IMR-90 (cell line): ENCODE measurements at regions not wholly inside any gene's neighbourhood (a gene's known extent, or its start where the extent isn't known, plus 50 kb on each side); places are given as distances from the start of the nearest gene placed in this dataset.

ENCODE experiments used
- ATAC-seq: fragments of 200-7000 bp; cut with Tn5 transposase; 2 replicates; pipeline ENCODE4 v1.9.1; 2020; ENCODE audit warnings: low read depth, mild to moderate bottlenecking, moderate library complexity
- BruUV-seq: library from RNA; stranded (reverse); fragments of 400-500 nt; replicated peaks from 2 replicates; lab custom pipeline; 2021; lab: Mats Ljungman, UMichigan
- CTCF ChIA-PET: fragments of 300-600 bp; formaldehyde crosslinking; extraction: SDS; loops from one replicate; lab custom pipeline; 2021; ENCODE audit warnings: antibody characterized with exemption; lab: Yijun Ruan, JAX
- POLR2A ChIA-PET: fragments of 300-600 bp; sonication (Branson Sonifier 250); formaldehyde crosslinking; loops from one replicate; lab custom pipeline; 2022; ENCODE audit warnings: antibody characterized with exemption; ENCODE audit not compliant: unreplicated experiment; lab: Charles Lee
- DNase-seq: peaks from one replicate; pipeline ENCODE4 v3.0.0; 2013
- H2AFZ ChIP-seq: replicated peaks from 2 replicates; pipeline ENCODE3; 2013; ENCODE audit warnings: low read length, mild to moderate bottlenecking; ENCODE audit not compliant: poor library complexity
- H2AK5ac ChIP-seq: 2 replicates; pipeline ENCODE4 v1.6.1; 2013; ENCODE audit warnings: low read depth, low read length, inconsistent platforms
- H2AK9ac ChIP-seq: replicated peaks from 2 replicates; pipeline ENCODE3; 2013; ENCODE audit warnings: mild to moderate bottlenecking, low read depth, low read length, moderate library complexity; ENCODE audit not compliant: poor library complexity
- H2BK120ac ChIP-seq: 2 replicates; pipeline ENCODE4 v1.6.1; 2013; ENCODE audit warnings: low read depth, low read length, inconsistent platforms
- H2BK15ac ChIP-seq: 3 replicates; pipeline ENCODE4 v1.6.1; 2013; ENCODE audit warnings: low read depth, low read length, inconsistent platforms
- H2BK20ac ChIP-seq: 2 replicates; pipeline ENCODE4 v1.6.1; 2013; ENCODE audit warnings: low read depth, mild to moderate bottlenecking, inconsistent platforms, low read length, moderate library complexity
- H2BK5ac ChIP-seq: 2 replicates; pipeline ENCODE4 v1.6.1; 2013; ENCODE audit warnings: mild to moderate bottlenecking, low read depth, low read length, inconsistent platforms; ENCODE audit not compliant: poor library complexity, severe bottlenecking
- H3K14ac ChIP-seq: replicated peaks from 2 replicates; pipeline ENCODE4 v1.6.1; 2013; ENCODE audit warnings: low read depth, low read length, inconsistent platforms
- H3K18ac ChIP-seq: 2 replicates; pipeline ENCODE4 v1.6.1; 2013; ENCODE audit warnings: low read depth, low read length, control low read depth
- H3K23ac ChIP-seq: 2 replicates; pipeline ENCODE4 v1.6.1; 2013; ENCODE audit warnings: low read depth, low read length, inconsistent platforms
- H3K27ac ChIP-seq: 2 replicates; pipeline ENCODE4 v1.5.1; 2013; ENCODE audit warnings: mild to moderate bottlenecking, control low read depth, low read length; ENCODE audit not compliant: insufficient read depth
- H3K27me3 ChIP-seq: 2 replicates; pipeline ENCODE4 v1.6.1; 2013; ENCODE audit warnings: low read length; ENCODE audit not compliant: control insufficient read depth, insufficient read depth
- H3K36me3 ChIP-seq: 2 replicates; pipeline ENCODE4 v1.6.1; 2013; ENCODE audit warnings: low read length, mixed read lengths; ENCODE audit not compliant: control insufficient read depth, insufficient read depth
- H3K4ac ChIP-seq: 2 replicates; pipeline ENCODE4 v1.6.1; 2013; ENCODE audit warnings: low read depth, low read length, inconsistent platforms
- H3K4me1 ChIP-seq: 2 replicates; pipeline ENCODE4 v1.6.1; 2013; ENCODE audit warnings: low read length, mixed read lengths; ENCODE audit not compliant: control insufficient read depth, insufficient read depth
- H3K4me2 ChIP-seq: 2 replicates; pipeline ENCODE4 v1.6.1; 2013; ENCODE audit warnings: low read depth, mild to moderate bottlenecking, control low read depth, low read length, moderate library complexity
- H3K4me3 ChIP-seq: 2 replicates; pipeline ENCODE4 v1.5.1; 2013; ENCODE audit warnings: low read depth, mild to moderate bottlenecking, control low read depth, low read length, moderate library complexity; ENCODE audit not compliant: insufficient read depth
- H3K56ac ChIP-seq: 2 replicates; pipeline ENCODE4 v1.6.1; 2013; ENCODE audit warnings: low read length, inconsistent platforms; ENCODE audit not compliant: insufficient read depth; ENCODE audit errors: extremely low read depth
- H3K79me1 ChIP-seq, 2 experiments: 2 replicates each; pipeline ENCODE4 v1.6.1; 2013; ENCODE audit warnings: low read length in 2 of 2, inconsistent platforms in 1 of 2, low read depth in 1 of 2
- H3K9ac ChIP-seq: 2 replicates; pipeline ENCODE4 v1.6.1; 2013; ENCODE audit warnings: low read depth, low read length, control low read depth
- H3K9me1 ChIP-seq: 2 replicates; pipeline ENCODE4 v1.6.1; 2013; ENCODE audit warnings: low read length, inconsistent platforms; ENCODE audit not compliant: insufficient read depth
- H3K9me3 ChIP-seq: 2 replicates; pipeline ENCODE4 v1.6.1; 2013; ENCODE audit warnings: low read length; ENCODE audit not compliant: control insufficient read depth, insufficient read depth
- H4K20me1 ChIP-seq: 2 replicates; pipeline ENCODE4 v1.6.1; 2013; ENCODE audit warnings: low read length, inconsistent platforms; ENCODE audit not compliant: insufficient read depth
- H4K5ac ChIP-seq: 2 replicates; pipeline ENCODE4 v1.6.1; 2013; ENCODE audit warnings: mild to moderate bottlenecking, low read depth, low read length, control low read depth
- H4K8ac ChIP-seq, 2 experiments: 2 replicates each; pipeline ENCODE4 v1.6.1; 2013; ENCODE audit warnings: low read depth in 2 of 2, low read length in 2 of 2, control low read depth in 1 of 2, inconsistent platforms in 1 of 2
- H4K91ac ChIP-seq: 2 replicates; pipeline ENCODE4 v1.6.1; 2013; ENCODE audit warnings: low read depth, low read length, inconsistent platforms; ENCODE audit not compliant: insufficient read depth
- BHLHE40 ChIP-seq: fragments of 150-350 bp; IDR thresholded peaks from 2 replicates; pipeline ENCODE4 v1.6.1; 2016; ENCODE audit warnings: mild to moderate bottlenecking, low read depth, low read length
- CEBPB ChIP-seq: IDR thresholded peaks from 2 replicates; pipeline ENCODE4 v1.6.1; 2012; ENCODE audit warnings: low read depth, low read length, improper control_type of control experiment
- CHD1 ChIP-seq: IDR thresholded peaks from 2 replicates; pipeline ENCODE4 v1.6.1; 2012; ENCODE audit warnings: low read depth, low read length, improper control_type of control experiment
- FOS ChIP-seq: fragments of 150-350 bp; IDR thresholded peaks from 2 replicates; pipeline ENCODE4 v1.6.1; 2016; ENCODE audit warnings: low read depth, low read length
- MAFK ChIP-seq: IDR thresholded peaks from 2 replicates; pipeline ENCODE4 v1.6.1; 2012; ENCODE audit warnings: low read depth, low read length, improper control_type of control experiment
- MAZ ChIP-seq: IDR thresholded peaks from 2 replicates; pipeline ENCODE4 v1.6.1; 2012; ENCODE audit warnings: low read depth, mild to moderate bottlenecking, low read length, improper control_type of control experiment, moderate library complexity, borderline replicate concordance
- MXI1 ChIP-seq: IDR thresholded peaks from 2 replicates; pipeline ENCODE4 v1.6.1; 2012; ENCODE audit warnings: low read depth, mild to moderate bottlenecking, low read length, moderate library complexity, borderline replicate concordance
- NFE2L2 ChIP-seq: fragments of 150-350 bp; IDR thresholded peaks from 2 replicates; pipeline ENCODE4 v1.6.1; 2016; ENCODE audit warnings: low read depth, mild to moderate bottlenecking, low read length
- POLR2A ChIP-seq: IDR thresholded peaks from 2 replicates; pipeline ENCODE4 v1.6.1; 2012; ENCODE audit warnings: mild to moderate bottlenecking, low read depth, low read length
- RAD21 ChIP-seq: IDR thresholded peaks from 2 replicates; pipeline ENCODE4 v1.6.1; 2012; ENCODE audit warnings: low read length, improper control_type of control experiment
- RCOR1 ChIP-seq: IDR thresholded peaks from 2 replicates; pipeline ENCODE4 v1.6.1; 2012; ENCODE audit warnings: mild to moderate bottlenecking, low read length, improper control_type of control experiment; ENCODE audit not compliant: insufficient replicate concordance
- RFX5 ChIP-seq: IDR thresholded peaks from 2 replicates; pipeline ENCODE4 v1.8.0; 2012; ENCODE audit warnings: low read depth, mild to moderate bottlenecking, low read length, moderate library complexity
- SMC3 ChIP-seq: fragments of 150-350 bp; IDR thresholded peaks from 2 replicates; pipeline ENCODE4 v1.6.1; 2016; ENCODE audit warnings: low read depth, mild to moderate bottlenecking, antibody characterized with exemption, low read length, moderate library complexity
- WGBS, 2 experiments: methylation state at CpG; one replicate each; pipeline versions ENCODE4 v1.1.5 to v1.1.7; 2013; ENCODE audit warnings: missing lambda C conversion rate in 2 of 2; ENCODE audit not compliant: insufficient read length in 1 of 2; ENCODE audit errors: extremely low coverage in 2 of 2; 5-methylcytosine and 5-hydroxymethylcytosine counted together
- dilution Hi-C: fragments of 300-500 bp; cut with HindIII; formaldehyde crosslinking; loops from one replicate; pipeline ENCODE4 v1.14.3; 2018; ENCODE audit warnings: low sequenced_read_pairs; ENCODE audit not compliant: unreplicated experiment
- in situ Hi-C: fragments of 300-500 bp; cut with MboI; formaldehyde crosslinking; loops from 3 replicates; pipeline ENCODE4 v1.14.3; 2019; ENCODE audit warnings: low sequenced_read_pairs, inconsistent platforms, mixed read lengths
- intact Hi-C: fragments of 100-400 bp; cut with micrococcal nuclease; formaldehyde crosslinking; loops from 2 replicates; pipeline ENCODE4 v1.10.0; 2022
- TF ChIP-seq, protein P1 (sequence below): conservative IDR thresholded peaks from 2 replicates; pipeline ENCODE4 v1.5.1; 2012; ENCODE audit warnings: mild to moderate bottlenecking, low read depth, low read length, improper control_type of control experiment
- TF ChIP-seq, protein P2 (sequence below): fragments of 150-350 bp; IDR thresholded peaks from 2 replicates; pipeline ENCODE4 v1.6.1; 2016; ENCODE audit warnings: low read depth, mild to moderate bottlenecking, low read length, moderate library complexity, borderline replicate concordance
- TF ChIP-seq, protein P3 (sequence below): fragments of 150-350 bp; IDR thresholded peaks from 2 replicates; pipeline ENCODE4 v1.6.1; 2017; ENCODE audit warnings: mild to moderate bottlenecking, antibody characterized with exemption, low read length, low read depth

DNA sequence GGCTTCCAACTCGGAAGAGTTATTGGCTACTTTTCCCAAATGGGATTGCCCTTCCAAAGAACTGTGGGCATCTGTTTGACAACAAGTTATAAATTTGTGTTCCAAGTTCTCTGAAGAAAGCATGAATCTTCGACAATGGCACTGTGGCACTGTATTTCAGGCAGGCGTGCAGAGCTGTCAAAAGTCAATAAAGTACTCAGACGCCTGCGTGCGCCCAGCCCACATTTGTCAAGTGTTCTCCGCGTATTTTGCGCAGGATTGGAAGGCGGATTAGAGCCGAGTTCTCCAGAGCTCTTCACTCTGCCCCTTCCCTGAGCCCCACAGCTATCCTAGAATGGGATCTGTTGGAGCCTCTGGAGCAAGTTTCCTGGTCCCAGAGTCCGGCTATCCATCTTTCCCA, 103.2 kb downstream of the SLC25A47 start:
- Histone ChIP-seq H4K8ac (no peak overlapping the region), H3K4me1 (peaks cover 3% of the 10 kb centered on the region; the same call in 1 of the 2 replicates), H2BK15ac (no peak overlapping the region), H4K5ac (no peak overlapping the region), H2AK5ac (no peak overlapping the region), H3K4me3 (no peak overlapping the region), H2BK5ac (no peak overlapping the region), H2AFZ (no peak overlapping the region), H3K27me3 (no peaks in the 10 kb centered on the region), H2BK120ac (no peak overlapping the region), H3K56ac (no peak overlapping the region), H2BK20ac (no peak overlapping the region), H3K9ac (no peak overlapping the region), H3K9me1 (peaks cover 20% of the 10 kb centered on the region), H4K20me1 (peaks cover 26% of the 10 kb centered on the region; the same call in 1 of the 2 replicates), H3K18ac (no peak overlapping the region), H3K27ac (no peak overlapping the region), H3K4ac (no peak overlapping the region), H3K36me3 (no peaks in the 10 kb centered on the region), H3K9me3 (no peaks in the 10 kb centered on the region), H4K91ac (no peak overlapping the region), H3K14ac (no peak overlapping the region), H3K79me1 (peaks cover 10 to 20% of the 10 kb centered on the region in 2 experiments; a peak in 3 of 4 replicates), H3K23ac (no peak overlapping the region), H2AK9ac (no peak overlapping the region), H3K4me2 (no peak overlapping the region)
- no peak for ATAC-seq
- BruUV-seq, result no TSS peak
- TF ChIP-seq, protein P1, sequence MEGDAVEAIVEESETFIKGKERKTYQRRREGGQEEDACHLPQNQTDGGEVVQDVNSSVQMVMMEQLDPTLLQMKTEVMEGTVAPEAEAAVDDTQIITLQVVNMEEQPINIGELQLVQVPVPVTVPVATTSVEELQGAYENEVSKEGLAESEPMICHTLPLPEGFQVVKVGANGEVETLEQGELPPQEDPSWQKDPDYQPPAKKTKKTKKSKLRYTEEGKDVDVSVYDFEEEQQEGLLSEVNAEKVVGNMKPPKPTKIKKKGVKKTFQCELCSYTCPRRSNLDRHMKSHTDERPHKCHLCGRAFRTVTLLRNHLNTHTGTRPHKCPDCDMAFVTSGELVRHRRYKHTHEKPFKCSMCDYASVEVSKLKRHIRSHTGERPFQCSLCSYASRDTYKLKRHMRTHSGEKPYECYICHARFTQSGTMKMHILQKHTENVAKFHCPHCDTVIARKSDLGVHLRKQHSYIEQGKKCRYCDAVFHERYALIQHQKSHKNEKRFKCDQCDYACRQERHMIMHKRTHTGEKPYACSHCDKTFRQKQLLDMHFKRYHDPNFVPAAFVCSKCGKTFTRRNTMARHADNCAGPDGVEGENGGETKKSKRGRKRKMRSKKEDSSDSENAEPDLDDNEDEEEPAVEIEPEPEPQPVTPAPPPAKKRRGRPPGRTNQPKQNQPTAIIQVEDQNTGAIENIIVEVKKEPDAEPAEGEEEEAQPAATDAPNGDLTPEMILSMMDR, result no peak
- TF ChIP-seq RFX5 (no peak), MAFK (no peak), NFE2L2 (no peak), BHLHE40 (no peak), POLR2A (no peak), MXI1 (no peak), RCOR1 (no peak), CHD1 (no peak), FOS (no peak), RAD21 (no peak), SMC3 (no peak), MAZ (no peak), CEBPB (no peak)
- TF ChIP-seq, protein P2, sequence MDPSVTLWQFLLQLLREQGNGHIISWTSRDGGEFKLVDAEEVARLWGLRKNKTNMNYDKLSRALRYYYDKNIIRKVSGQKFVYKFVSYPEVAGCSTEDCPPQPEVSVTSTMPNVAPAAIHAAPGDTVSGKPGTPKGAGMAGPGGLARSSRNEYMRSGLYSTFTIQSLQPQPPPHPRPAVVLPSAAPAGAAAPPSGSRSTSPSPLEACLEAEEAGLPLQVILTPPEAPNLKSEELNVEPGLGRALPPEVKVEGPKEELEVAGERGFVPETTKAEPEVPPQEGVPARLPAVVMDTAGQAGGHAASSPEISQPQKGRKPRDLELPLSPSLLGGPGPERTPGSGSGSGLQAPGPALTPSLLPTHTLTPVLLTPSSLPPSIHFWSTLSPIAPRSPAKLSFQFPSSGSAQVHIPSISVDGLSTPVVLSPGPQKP, result no peak
- TF ChIP-seq, protein P3, sequence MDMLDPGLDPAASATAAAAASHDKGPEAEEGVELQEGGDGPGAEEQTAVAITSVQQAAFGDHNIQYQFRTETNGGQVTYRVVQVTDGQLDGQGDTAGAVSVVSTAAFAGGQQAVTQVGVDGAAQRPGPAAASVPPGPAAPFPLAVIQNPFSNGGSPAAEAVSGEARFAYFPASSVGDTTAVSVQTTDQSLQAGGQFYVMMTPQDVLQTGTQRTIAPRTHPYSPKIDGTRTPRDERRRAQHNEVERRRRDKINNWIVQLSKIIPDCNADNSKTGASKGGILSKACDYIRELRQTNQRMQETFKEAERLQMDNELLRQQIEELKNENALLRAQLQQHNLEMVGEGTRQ, result no peak
- CTCF ChIA-PET, result interaction anchor here (1.1 to 1.4 kb wide), 2 partner anchors 9 to 41 kb away, joined by 3 to 6 read pairs; no protein-coding TSS in a partner anchor
- in situ Hi-C loops, result no loop called here
- DNase-seq, result no peak
- POLR2A ChIA-PET, result no interaction called here
- 93% methylated on average over 4 of the region's 12 CpGs; no CpG with 5 or more reads in 1 of the 2 experiments for WGBS, 2 experiments
- intact Hi-C loops, result no loop called here
- dilution Hi-C loops, result no loop called here
